ENCODE measurements at regions not wholly inside any gene's neighbourhood (a gene's known extent, or its start where the extent isn't known, plus 50 kb on each side); places are given as distances from the start of the nearest gene placed in this dataset.
A peak's percentile ranks its signal among the peaks of the same experiment; 100 is the strongest.
"Not testable (repeated sequence)": the region's sequence is repeated elsewhere in the genome, so short reads cannot be mapped to it uniquely, and the experiment has no call there.

- not testable (repeated sequence) for H3K4me1 ChIP-seq (ENCODE audit: insufficient read depth, low read length); H3K56ac ChIP-seq (ENCODE audit: insufficient read length, low read depth, low read length); H2BK120ac ChIP-seq (ENCODE audit: low read depth, low read length, poor library complexity, severe bottlenecking); H3K27ac ChIP-seq (ENCODE audit: insufficient read length, low read depth, low read length); H4K8ac ChIP-seq (replicated peaks; ENCODE audit: insufficient read length, low read depth, low read length); H3K9me3 ChIP-seq (ENCODE audit: control insufficient read depth, low read depth, low read length); H3K18ac ChIP-seq (ENCODE audit: insufficient read length, low read depth, low read length); H3K79me2 ChIP-seq (ENCODE audit: insufficient read depth, low read length); H3K9ac ChIP-seq (ENCODE audit: extremely low read depth, insufficient read length, low read length); H3K9me3 Mint-ChIP-seq; H3K27me3 Mint-ChIP-seq (ENCODE audit: low read depth); H3K4ac ChIP-seq (ENCODE audit: low read depth, low read length); H3K79me1 ChIP-seq (ENCODE audit: insufficient read depth, low read depth, low read length, poor library complexity, severe bottlenecking); DNase-seq; H2AFZ ChIP-seq (ENCODE audit: low read length); H4K20me1 ChIP-seq (ENCODE audit: control insufficient read depth, insufficient read depth, insufficient read length); H2AK5ac ChIP-seq (ENCODE audit: insufficient read length, low read length); H3K23me2 ChIP-seq (ENCODE audit: insufficient read length, low read depth, low read length, poor library complexity, severe bottlenecking); H3T11ph ChIP-seq (ENCODE audit: low read length); H3K23ac ChIP-seq (ENCODE audit: insufficient read length, low read depth, low read length); H3K4me2 ChIP-seq (ENCODE audit: insufficient read depth, insufficient read length, low read length); H2BK5ac ChIP-seq (ENCODE audit: insufficient read length, low read length); H3K14ac ChIP-seq (ENCODE audit: insufficient read depth, low read length); H2BK15ac ChIP-seq (ENCODE audit: low read depth, low read length); H3K27me3 ChIP-seq (ENCODE audit: insufficient read depth, low read length); H4K5ac ChIP-seq (ENCODE audit: insufficient read length, low read depth, low read length); H2BK20ac ChIP-seq (ENCODE audit: low read depth, low read length, poor library complexity, severe bottlenecking)
- H3K36me3 Mint-ChIP-seq (ENCODE audit: insufficient read depth in 1 of 3, low read depth in 3 of 3) = peaks cover 0 to 10% (median 0%) of the 10 kb centered on the region in 3 experiments; a peak in 4 of 7 replicates
- peak overlapping the region in 1 of 3 experiments; percentile 80; a peak in 2 of 7 replicates for H3K27ac Mint-ChIP-seq
- peaks cover 37 to 42% of the 10 kb centered on the region in 2 experiments for H3K4me1 Mint-ChIP-seq
- peak overlapping the region; percentile 1 for H2BK12ac ChIP-seq (ENCODE audit: insufficient read length, low read depth, low read length)
- no CpG with 5 or more reads among the region's 13 CpGs for WGBS (ENCODE audit: extremely low coverage, insufficient read length, low lambda C conversion rate)
- H4K91ac ChIP-seq (ENCODE audit: insufficient read length, low read depth, low read length) = peak overlapping the region; percentile 17
- peak overlapping the region in 1 of 2 experiments; percentile 50; a peak in 2 of 5 replicates for H3K4me3 Mint-ChIP-seq
Observed at GRCh38 chr6:168168330-168168729, 89.3 kb upstream of the FRMD1 start.
